Adipocyte (in vitro differentiated cells): ENCODE measurements at regions not wholly inside any gene's neighbourhood (a gene's known extent, or its start where the extent isn't known, plus 50 kb on each side); places are given as distances from the start of the nearest gene placed in this dataset.
"Not testable (repeated sequence)": the region's sequence is repeated elsewhere in the genome, so short reads cannot be mapped to it uniquely, and the experiment has no call there.

Source experiments
- DNase-seq: peaks from one replicate; pipeline ENCODE4 v3.0.0-alpha.2; 2015; ENCODE audit warnings: low read depth
- H3K27me3 ChIP-seq: replicated peaks from 2 replicates; pipeline ENCODE4 v1.7.0; 2013; ENCODE audit warnings: mild to moderate bottlenecking, low read length, moderate library complexity; ENCODE audit not compliant: control insufficient read depth, insufficient read depth
- H3K36me3 ChIP-seq: 2 replicates; pipeline ENCODE4 v1.7.0; 2013; ENCODE audit warnings: low read length, mild to moderate bottlenecking, moderate library complexity; ENCODE audit not compliant: control insufficient read depth, insufficient read depth, severe bottlenecking
- H3K4me1 ChIP-seq: 2 replicates; pipeline ENCODE4 v1.7.0; 2013; ENCODE audit warnings: mild to moderate bottlenecking, low read length, moderate library complexity; ENCODE audit not compliant: control insufficient read depth, insufficient read depth
- H3K4me3 ChIP-seq: 2 replicates; pipeline ENCODE4 v1.7.0; 2013; ENCODE audit warnings: mild to moderate bottlenecking, low read length, moderate library complexity
- H3K9ac ChIP-seq: 2 replicates; pipeline ENCODE4 v1.7.0; 2013; ENCODE audit warnings: mild to moderate bottlenecking, low read length, moderate library complexity
- H3K9me3 ChIP-seq: 2 replicates; pipeline ENCODE4 v1.7.0; 2013; ENCODE audit warnings: mild to moderate bottlenecking, low read length, moderate library complexity; ENCODE audit not compliant: control insufficient read depth

DNA sequence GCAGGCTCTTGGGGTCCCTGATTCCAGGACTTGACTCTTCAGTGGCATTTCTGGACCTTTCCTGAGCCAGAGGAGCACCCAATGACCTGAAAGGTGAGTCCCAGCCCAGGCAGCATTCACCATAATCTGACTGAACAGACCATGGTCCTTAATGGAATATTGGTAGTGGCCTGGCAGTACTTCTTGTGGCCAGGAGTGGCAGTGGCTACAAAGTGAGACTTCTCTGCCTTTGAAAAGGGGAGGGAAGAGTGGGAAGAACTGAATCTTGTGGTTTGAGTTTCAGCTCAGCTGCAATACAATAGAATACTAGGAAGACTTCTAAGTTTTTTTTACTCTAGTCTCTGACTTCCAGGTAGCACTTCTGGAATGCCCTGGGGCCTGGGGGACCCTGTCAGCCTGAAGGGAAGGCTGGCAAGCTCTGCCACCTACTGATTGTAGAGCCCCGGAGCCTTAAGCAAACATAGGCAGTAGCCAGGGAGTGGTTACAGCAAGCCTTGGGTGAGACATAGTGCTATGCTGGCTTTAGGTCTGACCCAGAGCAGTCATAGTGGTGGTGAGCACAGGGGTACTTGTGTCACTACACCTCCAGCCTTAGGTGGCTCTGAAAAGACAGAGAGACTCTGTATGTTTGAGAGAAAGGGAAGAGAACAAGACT lies 674.2 kb upstream of the MANEA start:
- Histone ChIP-seq H3K36me3 (no peaks in the 10 kb centered on the region), H3K4me3 (no peak overlapping the region), H3K4me1 (no peaks in the 10 kb centered on the region), H3K9ac (no peak overlapping the region), H3K27me3 (no peaks in the 10 kb centered on the region), H3K9me3 (no peaks in the 10 kb centered on the region)
- DNase-seq = no peak

DNA sequence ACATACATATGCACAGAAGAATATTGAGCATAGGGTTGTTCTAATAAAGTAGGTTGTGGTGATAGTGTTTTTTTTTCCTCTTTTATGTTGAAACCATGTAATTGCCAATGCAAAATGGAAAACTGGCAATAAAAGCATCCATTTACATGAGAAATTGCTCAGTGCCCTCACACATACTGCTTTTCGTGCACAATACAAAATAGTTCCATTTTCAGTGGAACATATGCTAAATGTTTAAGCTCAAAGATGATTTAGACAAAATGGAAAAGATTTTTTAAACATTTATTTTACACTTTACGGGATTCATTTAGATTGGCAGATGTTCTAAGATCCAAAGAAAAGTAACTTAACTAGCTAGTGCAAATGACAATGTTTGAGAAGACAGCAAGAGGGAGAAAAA lies 678.1 kb upstream of the MANEA start:
- no peaks in the 10 kb centered on the region for H3K36me3 ChIP-seq
- H3K4me3 ChIP-seq = no peak overlapping the region
- H3K27me3 ChIP-seq = no peaks in the 10 kb centered on the region
- H3K9me3 ChIP-seq = no peaks in the 10 kb centered on the region
- H3K4me1 ChIP-seq = no peaks in the 10 kb centered on the region
- no peak overlapping the region for H3K9ac ChIP-seq
- DNase-seq = no peak

DNA sequence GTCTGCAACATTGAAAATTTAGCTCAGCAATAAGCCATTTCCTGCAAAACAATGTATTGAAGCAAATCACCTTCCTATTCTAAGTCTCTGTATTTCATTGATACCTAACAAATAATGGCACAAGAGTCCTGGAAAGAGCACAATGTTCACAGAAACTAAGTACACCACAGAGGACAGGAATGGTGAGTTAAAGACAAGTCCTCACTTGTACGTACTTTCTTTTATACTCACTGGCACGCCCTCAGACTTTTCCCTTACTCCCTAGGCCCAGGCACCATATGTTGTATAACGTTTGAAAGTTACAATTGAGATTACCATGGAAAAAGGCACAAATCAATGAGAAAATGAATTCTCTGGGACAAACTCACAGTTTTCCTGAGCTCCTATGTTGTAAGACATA lies 683.0 kb upstream of the MANEA start:
- H3K36me3 ChIP-seq = no peaks in the 10 kb centered on the region
- H3K9ac ChIP-seq = no peak overlapping the region
- no peak overlapping the region for H3K4me3 ChIP-seq
- no peaks in the 10 kb centered on the region for H3K4me1 ChIP-seq
- no peak for DNase-seq
- H3K27me3 ChIP-seq = no peaks in the 10 kb centered on the region
- no peaks in the 10 kb centered on the region for H3K9me3 ChIP-seq

DNA sequence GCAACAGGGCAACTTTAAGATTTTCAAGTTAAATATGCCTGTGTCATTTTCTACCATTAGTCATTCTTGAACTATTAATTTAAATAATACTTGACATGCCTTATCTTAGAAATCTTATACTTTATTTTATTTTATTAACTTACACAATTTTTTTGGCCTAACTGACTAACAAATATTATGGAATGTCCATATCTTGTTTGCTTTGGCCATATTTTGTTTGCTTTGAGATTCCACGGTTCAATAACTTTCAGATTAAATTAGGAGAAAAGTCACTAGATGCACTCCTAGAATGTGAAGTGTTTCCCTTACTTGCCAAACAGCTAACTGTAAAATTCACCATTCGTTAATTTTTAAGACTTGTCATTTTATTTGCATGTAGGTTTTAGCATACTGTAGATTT lies 684.0 kb upstream of the MANEA start:
- H3K36me3 ChIP-seq = no peaks in the 10 kb centered on the region
- no peaks in the 10 kb centered on the region for H3K4me1 ChIP-seq
- no peak for DNase-seq
- no peak overlapping the region for H3K4me3 ChIP-seq
- H3K27me3 ChIP-seq = no peaks in the 10 kb centered on the region
- no peak overlapping the region for H3K9ac ChIP-seq
- H3K9me3 ChIP-seq = no peaks in the 10 kb centered on the region

DNA sequence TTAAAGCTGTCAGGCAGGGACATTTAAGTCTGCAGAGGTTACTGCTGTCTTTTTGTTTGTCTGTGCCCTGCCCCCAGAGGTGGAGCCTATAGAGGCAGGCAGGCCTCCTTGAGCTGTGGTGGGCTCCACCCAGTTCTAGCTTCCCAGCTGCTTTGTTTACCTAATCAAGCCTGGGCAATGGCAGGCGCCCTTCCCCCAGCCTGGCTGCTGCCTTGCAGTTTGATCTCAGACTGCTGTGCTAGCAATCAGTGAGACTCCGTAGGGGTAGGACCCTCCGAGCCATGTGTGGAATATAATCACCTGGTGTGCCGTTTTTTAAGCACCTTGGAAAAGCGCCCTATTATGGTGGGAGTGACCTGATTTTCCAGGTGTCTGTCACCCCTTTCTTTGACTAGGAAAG lies 703.5 kb upstream of the MANEA start:
- not testable (repeated sequence) for H3K9me3 ChIP-seq, H3K36me3 ChIP-seq, H3K4me3 ChIP-seq, H3K9ac ChIP-seq, H3K27me3 ChIP-seq, H3K4me1 ChIP-seq, DNase-seq

DNA sequence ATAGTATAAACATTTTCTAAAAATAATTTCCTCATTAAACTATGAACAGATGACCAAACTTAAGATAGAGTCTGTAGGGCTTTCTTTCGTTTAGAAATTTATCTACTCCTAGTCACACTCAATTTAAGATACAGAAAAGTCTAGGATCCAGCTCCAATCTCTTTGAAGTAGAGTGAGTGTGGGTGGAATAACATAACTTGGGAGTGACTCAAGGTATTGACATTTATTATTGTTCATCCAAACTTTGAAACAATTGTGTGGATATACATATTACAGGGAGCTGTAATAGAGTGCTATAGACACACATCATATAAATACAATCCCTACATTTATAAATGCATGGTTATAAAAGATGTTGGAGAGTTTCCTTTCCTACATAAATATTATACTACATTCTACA lies 715.2 kb upstream of the MANEA start:
- DNase-seq = no peak
- Histone ChIP-seq H3K36me3 (no peaks in the 10 kb centered on the region), H3K27me3 (no peaks in the 10 kb centered on the region), H3K9me3 (no peaks in the 10 kb centered on the region), H3K9ac (no peak overlapping the region), H3K4me1 (no peaks in the 10 kb centered on the region), H3K4me3 (no peak overlapping the region)

DNA sequence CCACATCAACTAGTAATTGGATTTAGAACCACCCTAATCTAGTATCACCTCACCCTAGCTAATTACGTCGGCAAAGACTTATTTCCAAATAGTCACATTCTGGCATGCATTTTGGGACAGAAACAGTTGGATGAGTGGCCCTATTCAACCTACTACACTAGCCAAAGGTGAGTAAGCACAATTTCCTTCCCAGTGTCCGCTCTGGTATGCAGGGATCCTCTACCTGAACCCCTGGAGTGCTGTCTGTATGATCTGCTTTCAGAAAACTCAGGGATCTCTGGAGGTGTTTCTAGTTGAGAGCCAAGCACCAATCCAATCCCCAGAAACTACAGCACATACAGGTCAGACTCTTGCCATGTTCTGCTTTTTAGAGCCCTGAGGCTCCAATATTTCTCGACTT lies 717.4 kb upstream of the MANEA start:
- Histone ChIP-seq H3K36me3 (no peaks in the 10 kb centered on the region), H3K4me1 (no peaks in the 10 kb centered on the region), H3K4me3 (no peak overlapping the region), H3K27me3 (no peaks in the 10 kb centered on the region), H3K9me3 (no peaks in the 10 kb centered on the region), H3K9ac (no peak overlapping the region)
- DNase-seq = no peak

DNA sequence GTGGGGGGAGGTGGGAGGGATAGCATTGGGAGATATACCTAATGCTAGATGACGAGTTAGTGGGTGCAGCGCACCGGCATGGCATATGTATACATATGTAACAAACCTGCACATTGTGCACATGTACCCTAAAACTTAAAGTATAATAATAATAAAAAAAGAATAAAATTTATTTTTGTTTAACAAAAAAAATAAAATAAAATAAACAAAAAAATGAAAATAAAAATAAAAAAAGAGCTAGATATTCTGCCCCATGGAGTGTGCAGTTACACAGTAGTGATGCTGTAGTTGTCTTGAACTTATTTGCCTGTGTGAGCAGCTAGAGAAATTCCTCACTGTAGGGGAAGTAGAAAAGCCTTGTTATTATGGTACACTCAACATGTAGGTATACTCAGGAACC lies 720.3 kb upstream of the MANEA start:
- H3K4me1 ChIP-seq, H3K9me3 ChIP-seq, DNase-seq, H3K9ac ChIP-seq, H3K4me3 ChIP-seq, H3K27me3 ChIP-seq, H3K36me3 ChIP-seq: not testable (repeated sequence)

DNA sequence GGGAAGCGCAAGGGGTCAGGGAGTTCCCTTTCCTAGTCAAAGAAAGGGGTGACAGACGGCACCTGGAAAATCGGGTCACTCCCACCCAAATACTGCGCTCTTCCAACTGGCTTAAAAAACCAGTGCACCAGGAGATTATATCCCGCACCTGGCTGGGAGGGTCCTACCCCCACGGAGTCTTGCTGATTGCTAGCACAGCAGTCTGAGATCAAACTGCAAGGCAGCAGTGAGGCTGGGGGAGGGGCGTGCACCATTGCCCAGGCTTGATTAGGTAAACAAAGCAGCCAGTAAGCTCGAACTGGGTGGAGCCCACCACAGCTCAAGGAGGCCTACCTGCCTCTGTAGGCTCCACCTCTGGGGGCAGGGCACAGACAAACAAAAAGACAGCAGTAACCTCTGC lies 726.0 kb upstream of the MANEA start:
- DNase-seq, H3K9me3 ChIP-seq, H3K9ac ChIP-seq, H3K4me3 ChIP-seq, H3K4me1 ChIP-seq, H3K36me3 ChIP-seq, H3K27me3 ChIP-seq: not testable (repeated sequence)

DNA sequence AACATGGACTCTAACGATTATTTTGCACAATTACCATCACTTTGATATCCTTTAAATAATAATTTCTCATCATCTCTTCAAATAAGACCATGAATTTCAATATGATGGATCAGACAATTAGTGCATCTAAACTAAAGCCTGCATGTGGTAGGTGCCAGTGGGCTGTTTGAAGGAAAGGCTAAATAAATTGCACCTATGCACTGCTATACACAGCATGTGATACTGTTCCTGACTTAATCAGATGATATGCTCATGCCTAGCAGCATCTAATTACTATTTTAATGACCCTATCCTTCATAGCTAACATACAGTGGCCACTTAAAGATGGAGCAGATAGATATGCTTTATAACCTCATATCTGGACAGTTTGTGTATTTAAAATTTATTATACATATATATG lies 731.6 kb upstream of the MANEA start:
- no peaks in the 10 kb centered on the region for H3K36me3 ChIP-seq
- H3K4me3 ChIP-seq = no peak overlapping the region
- H3K4me1 ChIP-seq = no peaks in the 10 kb centered on the region
- no peak overlapping the region for H3K9ac ChIP-seq
- no peaks in the 10 kb centered on the region for H3K27me3 ChIP-seq
- DNase-seq = no peak
- no peaks in the 10 kb centered on the region for H3K9me3 ChIP-seq

DNA sequence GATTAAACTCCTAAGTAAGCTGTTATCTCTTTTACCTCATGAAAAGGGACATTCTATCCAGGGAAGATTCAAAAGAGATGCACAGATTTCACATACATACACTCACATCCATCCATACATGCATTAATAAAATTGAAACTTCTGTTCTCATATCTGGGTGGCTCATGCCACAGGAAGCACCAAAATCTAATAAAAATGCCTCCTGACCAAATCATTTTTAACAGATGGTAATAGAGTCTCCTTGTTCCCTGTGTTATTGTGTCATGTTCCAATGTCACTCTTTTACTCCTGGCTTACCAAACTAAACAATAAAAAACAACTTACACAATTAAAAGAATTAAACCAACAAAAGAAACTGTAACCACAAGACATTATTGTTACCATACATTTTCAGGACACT lies 742.1 kb upstream of the MANEA start:
- Histone ChIP-seq H3K4me1 (no peaks in the 10 kb centered on the region), H3K9me3 (no peaks in the 10 kb centered on the region), H3K9ac (no peak overlapping the region), H3K4me3 (no peak overlapping the region), H3K27me3 (no peaks in the 10 kb centered on the region), H3K36me3 (no peaks in the 10 kb centered on the region)
- DNase-seq = no peak

DNA sequence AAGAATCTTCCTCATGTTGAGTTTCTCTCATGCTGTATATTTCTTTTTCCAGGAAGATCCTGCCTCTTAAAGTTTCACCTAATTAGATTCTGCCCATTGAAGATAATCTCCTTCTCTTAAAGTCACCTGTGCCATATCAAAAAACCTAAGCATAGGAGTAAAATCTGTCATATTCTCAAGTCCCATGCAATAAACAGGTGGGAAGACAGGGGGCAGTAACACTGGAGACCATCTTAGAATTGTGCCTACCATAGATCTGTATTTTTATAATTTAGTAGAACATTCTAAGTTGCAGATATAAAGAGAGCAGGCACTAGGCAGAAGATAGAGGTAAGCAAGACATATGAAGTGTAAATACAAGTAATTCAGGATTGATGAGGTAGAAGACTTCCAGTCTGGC lies 763.5 kb upstream of the MANEA start:
- Histone ChIP-seq H3K9ac (no peak overlapping the region), H3K4me1 (no peaks in the 10 kb centered on the region), H3K9me3 (no peaks in the 10 kb centered on the region), H3K36me3 (no peaks in the 10 kb centered on the region), H3K27me3 (no peaks in the 10 kb centered on the region), H3K4me3 (no peak overlapping the region)
- no peak for DNase-seq
